Mucosa of rectum (tissue), 2 donors: ENCODE measurements at regions not wholly inside any gene's neighbourhood (a gene's known extent, or its start where the extent isn't known, plus 50 kb on each side); places are given as distances from the start of the nearest gene placed in this dataset.

ENCODE experiments used
- H3K27ac ChIP-seq, 2 donors: one replicate each; pipeline ENCODE4 v1.7.0; 2013; ENCODE audit warnings: inconsistent platforms in 2 of 2, low read depth in 2 of 2, low read length in 2 of 2
- H3K27me3 ChIP-seq, 2 donors: one replicate each; pipeline ENCODE4 v1.7.0; 2013; ENCODE audit warnings: low read length in 2 of 2; ENCODE audit not compliant: control insufficient read depth in 2 of 2, insufficient read depth in 2 of 2
- H3K36me3 ChIP-seq, 2 donors: one replicate each; pipeline ENCODE4 v1.7.0; 2013; ENCODE audit warnings: low read length in 2 of 2; ENCODE audit not compliant: control insufficient read depth in 2 of 2, insufficient read depth in 2 of 2
- H3K4me1 ChIP-seq, 2 donors: one replicate each; pipeline ENCODE4 v1.7.0; 2013; ENCODE audit warnings: low read length in 2 of 2, mild to moderate bottlenecking in 1 of 2; ENCODE audit not compliant: control insufficient read depth in 2 of 2, insufficient read depth in 2 of 2
- H3K4me3 ChIP-seq, 2 donors: one replicate each; pipeline ENCODE4 v1.7.0; 2013; ENCODE audit warnings: low read length in 2 of 2
- H3K9ac ChIP-seq, 2 donors: one replicate each; pipeline ENCODE4 v1.7.0; 2013; ENCODE audit warnings: low read length in 2 of 2, low read depth in 1 of 2, mild to moderate bottlenecking in 1 of 2
- H3K9me3 ChIP-seq, 2 donors: one replicate each; pipeline ENCODE4 v1.7.0; 2013; ENCODE audit warnings: low read length in 2 of 2; ENCODE audit not compliant: control insufficient read depth in 2 of 2
- donor health status: healthy.
- donor health status: Normal muscosa, but diverticular disease.

GRCh38 chr7:156139633-156140032, 327.4 kb upstream of the SHH start:
- Histone ChIP-seq H3K4me3 (no peak overlapping the region), H3K27me3 (peaks cover 0 to 2% of the 10 kb centered on the region in 2 donors), H3K36me3 (no peaks in the 10 kb centered on the region), H3K4me1 (no peaks in the 10 kb centered on the region), H3K9ac (no peak overlapping the region), H3K27ac (no peak overlapping the region), H3K9me3 (no peaks in the 10 kb centered on the region)

GRCh38 chr7:156139112-156139511, 326.8 kb upstream of the SHH start:
- H3K4me3 ChIP-seq, result no peak overlapping the region
- H3K9ac ChIP-seq, result no peak overlapping the region
- no peaks in the 10 kb centered on the region for H3K36me3 ChIP-seq
- peaks cover 0 to 2% of the 10 kb centered on the region in 2 donors for H3K27me3 ChIP-seq
- H3K4me1 ChIP-seq, result no peaks in the 10 kb centered on the region
- H3K27ac ChIP-seq, result no peak overlapping the region
- H3K9me3 ChIP-seq, result no peaks in the 10 kb centered on the region

GRCh38 chr7:156131881-156132280, 319.6 kb upstream of the SHH start:
- Histone ChIP-seq H3K9me3 (no peaks in the 10 kb centered on the region), H3K4me1 (no peaks in the 10 kb centered on the region), H3K27ac (no peak overlapping the region), H3K36me3 (no peaks in the 10 kb centered on the region), H3K4me3 (no peak overlapping the region), H3K9ac (no peak overlapping the region), H3K27me3 (no peaks in the 10 kb centered on the region)

- Histone ChIP-seq H3K4me1 (no peaks in the 10 kb centered on the region), H3K9ac (no peak overlapping the region), H3K27ac (no peak overlapping the region), H3K4me3 (no peak overlapping the region), H3K36me3 (no peaks in the 10 kb centered on the region), H3K9me3 (no peaks in the 10 kb centered on the region), H3K27me3 (no peaks in the 10 kb centered on the region)
Measured at GRCh38 chr7:156129522-156129921, 317.3 kb upstream of the SHH start.

GRCh38 chr7:156128496-156128895, 316.2 kb upstream of the SHH start:
- Histone ChIP-seq H3K4me1 (no peaks in the 10 kb centered on the region), H3K27me3 (no peaks in the 10 kb centered on the region)

GRCh38 chr7:156127166-156128134, 315.2 kb upstream of the SHH start:
- no peaks in the 10 kb centered on the region for H3K9me3 ChIP-seq
- no peak overlapping the region for H3K9ac ChIP-seq
- H3K36me3 ChIP-seq, result no peaks in the 10 kb centered on the region
- H3K4me3 ChIP-seq, result no peak overlapping the region
- H3K27ac ChIP-seq, result no peak overlapping the region
- H3K27me3 ChIP-seq, result no peaks in the 10 kb centered on the region
- H3K4me1 ChIP-seq, result no peaks in the 10 kb centered on the region

More at GRCh38 chr7:156128496-156128895, 316.2 kb upstream of the SHH start:
- H3K27ac ChIP-seq, result no peak overlapping the region
- no peak overlapping the region for H3K4me3 ChIP-seq
- H3K9ac ChIP-seq, result no peak overlapping the region
- H3K9me3 ChIP-seq, result no peaks in the 10 kb centered on the region
- H3K36me3 ChIP-seq, result no peaks in the 10 kb centered on the region

GRCh38 chr7:156125841-156126730, 313.8 kb upstream of the SHH start:
- Histone ChIP-seq H3K36me3 (no peaks in the 10 kb centered on the region), H3K27me3 (no peaks in the 10 kb centered on the region), H3K9ac (no peak overlapping the region)

GRCh38 chr7:156124356-156124755, 312.1 kb upstream of the SHH start:
- no peaks in the 10 kb centered on the region for H3K36me3 ChIP-seq
- no peak overlapping the region for H3K27ac ChIP-seq
- no peak overlapping the region for H3K4me3 ChIP-seq
- H3K27me3 ChIP-seq, result no peaks in the 10 kb centered on the region
- no peaks in the 10 kb centered on the region for H3K9me3 ChIP-seq
- H3K9ac ChIP-seq, result no peak overlapping the region
- H3K4me1 ChIP-seq, result no peaks in the 10 kb centered on the region

More at GRCh38 chr7:156125841-156126730, 313.8 kb upstream of the SHH start:
- Histone ChIP-seq H3K27ac (no peak overlapping the region), H3K4me1 (no peaks in the 10 kb centered on the region), H3K9me3 (no peaks in the 10 kb centered on the region), H3K4me3 (no peak overlapping the region)

- Histone ChIP-seq H3K4me3 (no peak overlapping the region), H3K9ac (no peak overlapping the region), H3K36me3 (no peaks in the 10 kb centered on the region), H3K27ac (no peak overlapping the region), H3K4me1 (no peaks in the 10 kb centered on the region), H3K27me3 (no peaks in the 10 kb centered on the region), H3K9me3 (no peaks in the 10 kb centered on the region)
Measured at GRCh38 chr7:156123362-156123761, 311.1 kb upstream of the SHH start.
